Activated CD8-positive, alpha-beta memory T cell treated with anti-CD3 and anti-CD28 coated beads for 24 hours (primary cell): ENCODE measurements at regions not wholly inside any gene's neighbourhood (a gene's known extent, or its start where the extent isn't known, plus 50 kb on each side); places are given as distances from the start of the nearest gene placed in this dataset.
"Not testable (repeated sequence)": the region's sequence is repeated elsewhere in the genome, so short reads cannot be mapped to it uniquely, and the experiment has no call there.

Source experiments
- DNase-seq: peaks from one replicate; pipeline ENCODE4 v3.0.0-alpha.2; 2020

- DNase-seq, result no peak
Observed at GRCh38 chr2:16209799-16210198, 269.4 kb downstream of the MYCN start.

- DNase-seq, result no peak
Observed at GRCh38 chr2:16208921-16209320, 268.6 kb downstream of the MYCN start.

GRCh38 chr2:16208241-16208797 lies 268.0 kb downstream of the MYCN start:
- DNase-seq, result no peak

- no peak for DNase-seq
Observed at GRCh38 chr2:16207611-16208010, 267.3 kb downstream of the MYCN start.

GRCh38 chr2:16207151-16207550 lies 266.8 kb downstream of the MYCN start:
- DNase-seq, result no peak

GRCh38 chr2:16206191-16206944 lies 266.0 kb downstream of the MYCN start:
- no peak for DNase-seq

- no peak for DNase-seq
Observed at GRCh38 chr2:16205631-16206030, 265.3 kb downstream of the MYCN start.

GRCh38 chr2:16204886-16205620 lies 264.7 kb downstream of the MYCN start:
- no peak for DNase-seq

- DNase-seq, result no peak
Observed at GRCh38 chr2:16204251-16204650, 263.9 kb downstream of the MYCN start.

GRCh38 chr2:16203691-16204090 lies 263.3 kb downstream of the MYCN start:
- DNase-seq, result no peak

GRCh38 chr2:16203069-16203468 lies 262.7 kb downstream of the MYCN start:
- DNase-seq, result no peak

GRCh38 chr2:16202266-16203020 lies 262.1 kb downstream of the MYCN start:
- DNase-seq, result no peak

GRCh38 chr2:16201848-16202247 lies 261.5 kb downstream of the MYCN start:
- no peak for DNase-seq

GRCh38 chr2:16200554-16201193 lies 260.3 kb downstream of the MYCN start:
- DNase-seq, result no peak

GRCh38 chr2:16199882-16200553 lies 259.7 kb downstream of the MYCN start:
- no peak for DNase-seq

GRCh38 chr2:16199241-16199640 lies 258.9 kb downstream of the MYCN start:
- not testable (repeated sequence) for DNase-seq

GRCh38 chr2:16198166-16198912 lies 258.0 kb downstream of the MYCN start:
- no peak for DNase-seq

GRCh38 chr2:16197504-16198147 lies 257.3 kb downstream of the MYCN start:
- no peak for DNase-seq

- no peak for DNase-seq
Observed at GRCh38 chr2:16196687-16197503, 256.5 kb downstream of the MYCN start.

- DNase-seq, result no peak
Observed at GRCh38 chr2:16195681-16196070, 255.3 kb downstream of the MYCN start.
